ENCODE measurements at regions not wholly inside any gene's neighbourhood (a gene's known extent, or its start where the extent isn't known, plus 50 kb on each side); places are given as distances from the start of the nearest gene placed in this dataset.
"Not testable (repeated sequence)": the region's sequence is repeated elsewhere in the genome, so short reads cannot be mapped to it uniquely, and the experiment has no call there.

- no peak for DNase-seq
Observed at GRCh38 chr5:169531631-169532030, 51.9 kb upstream of the SPDL1 start.

- DNase-seq = no peak
Observed at GRCh38 chr5:169527863-169528262, 55.7 kb upstream of the SPDL1 start.

- no peak for DNase-seq
Observed at GRCh38 chr5:169527066-169527465, 56.5 kb upstream of the SPDL1 start.

GRCh38 chr5:169522851-169523250 lies 60.7 kb upstream of the SPDL1 start:
- no peak for DNase-seq

GRCh38 chr5:169521366-169521983 lies 62.1 kb upstream of the SPDL1 start:
- DNase-seq = no peak

GRCh38 chr5:169519358-169519757 lies 64.2 kb upstream of the SPDL1 start:
- no peak for DNase-seq

- DNase-seq = not testable (repeated sequence)
Observed at GRCh38 chr5:169518779-169519178, 64.8 kb upstream of the SPDL1 start.

GRCh38 chr5:169512385-169512784 lies 71.2 kb upstream of the SPDL1 start:
- no peak for DNase-seq

GRCh38 chr5:169511708-169512107 lies 71.9 kb upstream of the SPDL1 start:
- no peak for DNase-seq

GRCh38 chr5:169507051-169507450 lies 76.5 kb upstream of the SPDL1 start:
- DNase-seq = no peak

GRCh38 chr5:169503886-169504285 lies 79.7 kb upstream of the SPDL1 start:
- no peak for DNase-seq

- DNase-seq = no peak
Observed at GRCh38 chr5:169499990-169500505, 83.5 kb upstream of the SPDL1 start.

GRCh38 chr5:169496878-169497277 lies 86.7 kb upstream of the SPDL1 start:
- no peak for DNase-seq

GRCh38 chr5:169494941-169495548 lies 88.5 kb upstream of the SPDL1 start:
- no peak for DNase-seq

GRCh38 chr5:169494383-169494935 lies 89.1 kb upstream of the SPDL1 start:
- DNase-seq = no peak

GRCh38 chr5:169474226-169474625 lies 109.3 kb upstream of the SPDL1 start:
- DNase-seq = no peak

GRCh38 chr5:169472544-169472943 lies 111.0 kb upstream of the SPDL1 start:
- no peak for DNase-seq

GRCh38 chr5:169471021-169471420 lies 112.6 kb upstream of the SPDL1 start:
- no peak for DNase-seq

GRCh38 chr5:169467041-169467771 lies 116.4 kb upstream of the SPDL1 start:
- no peak for DNase-seq

GRCh38 chr5:169460896-169461295 lies 122.7 kb upstream of the SPDL1 start:
- no peak for DNase-seq

- DNase-seq = no peak
Observed at GRCh38 chr5:169460123-169460522, 123.5 kb upstream of the SPDL1 start.

- DNase-seq = no peak
Observed at GRCh38 chr5:169458221-169458620, 125.4 kb upstream of the SPDL1 start.

GRCh38 chr5:169450464-169450863 lies 133.1 kb upstream of the SPDL1 start:
- no peak for DNase-seq

GRCh38 chr5:169448826-169449225 lies 134.7 kb upstream of the SPDL1 start:
- DNase-seq = no peak

Data from NCI-H2171 (cell line).